IPS-18a (cell line): ENCODE measurements at regions not wholly inside any gene's neighbourhood (a gene's known extent, or its start where the extent isn't known, plus 50 kb on each side); places are given as distances from the start of the nearest gene placed in this dataset.
A peak's percentile ranks its signal among the peaks of the same experiment; 100 is the strongest.

Experiments
- H3K27ac ChIP-seq: one replicate; pipeline ENCODE4 v1.5.1; 2013; ENCODE audit warnings: low read length
- H3K27me3 ChIP-seq: one replicate; pipeline ENCODE4 v1.6.1; 2013; ENCODE audit warnings: mild to moderate bottlenecking, low read length; ENCODE audit not compliant: control insufficient read depth, insufficient read depth
- H3K36me3 ChIP-seq: one replicate; pipeline ENCODE4 v1.6.1; 2013; ENCODE audit warnings: low read depth, low read length; ENCODE audit not compliant: control insufficient read depth
- H3K4me1 ChIP-seq: one replicate; pipeline ENCODE4 v1.6.1; 2013; ENCODE audit warnings: low read depth, low read length; ENCODE audit not compliant: control insufficient read depth
- H3K4me3 ChIP-seq: one replicate; pipeline ENCODE4 v1.5.1; 2013; ENCODE audit warnings: low read length
- H3K9ac ChIP-seq: one replicate; pipeline ENCODE4 v1.6.1; 2013; ENCODE audit warnings: mild to moderate bottlenecking, low read length, moderate library complexity
- H3K9me3 ChIP-seq: one replicate; pipeline ENCODE4 v1.6.1; 2013; ENCODE audit warnings: low read depth, low read length; ENCODE audit not compliant: control insufficient read depth

- H3K4me3 ChIP-seq, result no peak overlapping the region
- no peak overlapping the region for H3K27ac ChIP-seq
These were observed 331.6 kb downstream of the BCOR start for GRCh38 chrX:39766085-39766726.

GRCh38 chrX:39766855-39767254 is 330.9 kb downstream of the BCOR start:
- no peaks in the 10 kb centered on the region for H3K36me3 ChIP-seq
- no peak overlapping the region for H3K9ac ChIP-seq
- H3K4me1 ChIP-seq, result peaks cover 30% of the 10 kb centered on the region
- H3K27me3 ChIP-seq, result no peaks in the 10 kb centered on the region
- no peak overlapping the region for H3K4me3 ChIP-seq
- H3K27ac ChIP-seq, result no peak overlapping the region
- H3K9me3 ChIP-seq, result no peaks in the 10 kb centered on the region

More at GRCh38 chrX:39766085-39766726, 331.6 kb downstream of the BCOR start:
- Histone ChIP-seq H3K9ac (no peak overlapping the region), H3K36me3 (no peaks in the 10 kb centered on the region), H3K27me3 (no peaks in the 10 kb centered on the region), H3K4me1 (peaks cover 24% of the 10 kb centered on the region), H3K9me3 (no peaks in the 10 kb centered on the region)

- H3K4me1 ChIP-seq, result peaks cover 36% of the 10 kb centered on the region
- H3K4me3 ChIP-seq, result no peak overlapping the region
- no peaks in the 10 kb centered on the region for H3K36me3 ChIP-seq
- no peaks in the 10 kb centered on the region for H3K27me3 ChIP-seq
- H3K9ac ChIP-seq, result no peak overlapping the region
- H3K9me3 ChIP-seq, result no peaks in the 10 kb centered on the region
- no peak overlapping the region for H3K27ac ChIP-seq
These were observed 330.3 kb downstream of the BCOR start for GRCh38 chrX:39767446-39767845.

GRCh38 chrX:39769748-39770147 is 328.0 kb downstream of the BCOR start:
- Histone ChIP-seq H3K27me3 (no peaks in the 10 kb centered on the region), H3K9me3 (no peaks in the 10 kb centered on the region), H3K9ac (no peak overlapping the region), H3K4me3 (no peak overlapping the region), H3K36me3 (no peaks in the 10 kb centered on the region), H3K4me1 (peaks cover 50% of the 10 kb centered on the region), H3K27ac (no peak overlapping the region)

GRCh38 chrX:39771089-39771488 is 326.7 kb downstream of the BCOR start:
- no peak overlapping the region for H3K27ac ChIP-seq
- no peaks in the 10 kb centered on the region for H3K36me3 ChIP-seq
- H3K9me3 ChIP-seq, result no peaks in the 10 kb centered on the region
- H3K9ac ChIP-seq, result no peak overlapping the region
- no peak overlapping the region for H3K4me3 ChIP-seq
- no peaks in the 10 kb centered on the region for H3K27me3 ChIP-seq
- H3K4me1 ChIP-seq, result peaks cover 41% of the 10 kb centered on the region

GRCh38 chrX:39772057-39772832 is 325.5 kb downstream of the BCOR start:
- peaks cover 38% of the 10 kb centered on the region for H3K4me1 ChIP-seq
- H3K9me3 ChIP-seq, result no peaks in the 10 kb centered on the region
- peak overlapping the region; percentile 28 for H3K27ac ChIP-seq
- H3K9ac ChIP-seq, result peak overlapping the region; percentile 41
- peak overlapping the region; percentile 48 for H3K4me3 ChIP-seq
- H3K36me3 ChIP-seq, result no peaks in the 10 kb centered on the region
- H3K27me3 ChIP-seq, result no peaks in the 10 kb centered on the region

GRCh38 chrX:39773150-39773549 is 324.6 kb downstream of the BCOR start:
- H3K4me1 ChIP-seq, result peaks cover 38% of the 10 kb centered on the region
- H3K4me3 ChIP-seq, result peak overlapping the region; percentile 48
- H3K27me3 ChIP-seq, result peaks cover 6% of the 10 kb centered on the region
- H3K36me3 ChIP-seq, result no peaks in the 10 kb centered on the region
- no peaks in the 10 kb centered on the region for H3K9me3 ChIP-seq
- H3K9ac ChIP-seq, result peak overlapping the region; percentile 41
- peak overlapping the region; percentile 83 for H3K27ac ChIP-seq

GRCh38 chrX:39773923-39774773 is 323.6 kb downstream of the BCOR start:
- H3K27me3 ChIP-seq, result peaks cover 6% of the 10 kb centered on the region
- H3K4me1 ChIP-seq, result peaks cover 38% of the 10 kb centered on the region
- H3K9me3 ChIP-seq, result no peaks in the 10 kb centered on the region
- H3K9ac ChIP-seq, result no peak overlapping the region
- H3K27ac ChIP-seq, result no peak overlapping the region
- H3K4me3 ChIP-seq, result no peak overlapping the region
- no peaks in the 10 kb centered on the region for H3K36me3 ChIP-seq

- Histone ChIP-seq H3K4me1 (peaks cover 38% of the 10 kb centered on the region), H3K9ac (no peak overlapping the region), H3K4me3 (no peak overlapping the region), H3K9me3 (no peaks in the 10 kb centered on the region), H3K36me3 (no peaks in the 10 kb centered on the region), H3K27me3 (peaks cover 6% of the 10 kb centered on the region), H3K27ac (no peak overlapping the region)
These were observed 322.9 kb downstream of the BCOR start for GRCh38 chrX:39774774-39775328.

GRCh38 chrX:39777623-39778025 is 320.1 kb downstream of the BCOR start:
- Histone ChIP-seq H3K9ac (no peak overlapping the region), H3K27me3 (peaks cover 6% of the 10 kb centered on the region), H3K9me3 (no peaks in the 10 kb centered on the region), H3K4me1 (peaks cover 37% of the 10 kb centered on the region), H3K36me3 (no peaks in the 10 kb centered on the region), H3K27ac (no peak overlapping the region), H3K4me3 (no peak overlapping the region)
